GM20000 (cell line): ENCODE measurements at regions not wholly inside any gene's neighbourhood (a gene's known extent, or its start where the extent isn't known, plus 50 kb on each side); places are given as distances from the start of the nearest gene placed in this dataset.
A peak's percentile ranks its signal among the peaks of the same experiment; 100 is the strongest.
"Not testable (repeated sequence)": the region's sequence is repeated elsewhere in the genome, so short reads cannot be mapped to it uniquely, and the experiment has no call there.

Source experiments
- DNase-seq: peaks from one replicate; pipeline ENCODE4 v3.0.0; 2012; ENCODE audit warnings: low spot score
- TF ChIP-seq, protein P1 (sequence below): IDR thresholded peaks from 2 replicates; pipeline ENCODE4 v1.5.1; 2012; ENCODE audit warnings: mild to moderate bottlenecking, control low read depth; ENCODE audit errors: extremely low read depth, missing control alignments

GRCh38 chr9:89942643-89943042 lies 337.8 kb downstream of the GADD45G start:
- TF ChIP-seq, protein P1, sequence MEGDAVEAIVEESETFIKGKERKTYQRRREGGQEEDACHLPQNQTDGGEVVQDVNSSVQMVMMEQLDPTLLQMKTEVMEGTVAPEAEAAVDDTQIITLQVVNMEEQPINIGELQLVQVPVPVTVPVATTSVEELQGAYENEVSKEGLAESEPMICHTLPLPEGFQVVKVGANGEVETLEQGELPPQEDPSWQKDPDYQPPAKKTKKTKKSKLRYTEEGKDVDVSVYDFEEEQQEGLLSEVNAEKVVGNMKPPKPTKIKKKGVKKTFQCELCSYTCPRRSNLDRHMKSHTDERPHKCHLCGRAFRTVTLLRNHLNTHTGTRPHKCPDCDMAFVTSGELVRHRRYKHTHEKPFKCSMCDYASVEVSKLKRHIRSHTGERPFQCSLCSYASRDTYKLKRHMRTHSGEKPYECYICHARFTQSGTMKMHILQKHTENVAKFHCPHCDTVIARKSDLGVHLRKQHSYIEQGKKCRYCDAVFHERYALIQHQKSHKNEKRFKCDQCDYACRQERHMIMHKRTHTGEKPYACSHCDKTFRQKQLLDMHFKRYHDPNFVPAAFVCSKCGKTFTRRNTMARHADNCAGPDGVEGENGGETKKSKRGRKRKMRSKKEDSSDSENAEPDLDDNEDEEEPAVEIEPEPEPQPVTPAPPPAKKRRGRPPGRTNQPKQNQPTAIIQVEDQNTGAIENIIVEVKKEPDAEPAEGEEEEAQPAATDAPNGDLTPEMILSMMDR = no peak
- no peak for DNase-seq

GRCh38 chr9:89943309-89943708 lies 338.5 kb downstream of the GADD45G start:
- TF ChIP-seq, protein P1 = no peak
- DNase-seq = no peak

DNA sequence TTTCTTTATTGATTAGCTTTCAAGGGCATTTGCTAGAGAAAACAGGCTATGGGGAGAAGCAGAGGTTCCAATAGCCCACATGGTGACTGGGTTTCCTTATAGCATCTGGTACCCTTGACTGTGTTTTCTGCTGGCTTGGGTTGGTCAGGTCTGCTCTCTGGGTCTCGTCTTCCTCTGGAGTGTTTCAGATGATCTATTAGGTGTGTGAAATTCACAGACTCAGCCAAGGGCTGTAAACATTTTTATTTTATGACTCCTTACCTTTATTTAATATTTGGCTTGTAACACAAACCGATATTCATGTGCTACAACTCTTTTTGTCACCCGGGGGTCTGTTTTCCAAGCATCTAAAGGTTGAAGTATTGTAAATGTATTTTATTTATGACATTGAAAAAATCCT lies 338.9 kb downstream of the GADD45G start:
- TF ChIP-seq, protein P1 = no peak
- DNase-seq = no peak

DNA sequence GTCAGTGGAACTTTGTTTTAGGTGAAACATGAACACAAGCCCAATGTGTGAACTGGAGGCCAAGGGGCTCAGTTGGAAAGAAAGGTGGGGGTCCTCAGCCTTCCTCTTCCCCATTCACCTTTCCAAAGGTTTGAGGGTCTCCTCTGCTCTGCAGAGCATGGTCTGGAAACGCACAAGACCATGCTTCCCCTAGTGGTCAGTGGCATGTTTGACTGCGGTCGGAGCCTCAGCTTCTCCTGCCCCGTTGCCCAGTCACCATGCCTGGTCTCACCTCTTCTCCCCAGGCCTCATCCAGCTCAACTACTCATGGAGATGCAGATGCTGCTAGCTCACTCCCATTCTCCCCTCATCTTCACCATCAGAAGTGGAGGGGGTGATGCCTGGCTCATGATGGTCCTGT lies 340.3 kb downstream of the GADD45G start:
- TF ChIP-seq, protein P1 = no peak
- DNase-seq = no peak

GRCh38 chr9:89946741-89947140 lies 341.9 kb downstream of the GADD45G start:
- TF ChIP-seq, protein P1 = no peak
- DNase-seq = no peak

DNA sequence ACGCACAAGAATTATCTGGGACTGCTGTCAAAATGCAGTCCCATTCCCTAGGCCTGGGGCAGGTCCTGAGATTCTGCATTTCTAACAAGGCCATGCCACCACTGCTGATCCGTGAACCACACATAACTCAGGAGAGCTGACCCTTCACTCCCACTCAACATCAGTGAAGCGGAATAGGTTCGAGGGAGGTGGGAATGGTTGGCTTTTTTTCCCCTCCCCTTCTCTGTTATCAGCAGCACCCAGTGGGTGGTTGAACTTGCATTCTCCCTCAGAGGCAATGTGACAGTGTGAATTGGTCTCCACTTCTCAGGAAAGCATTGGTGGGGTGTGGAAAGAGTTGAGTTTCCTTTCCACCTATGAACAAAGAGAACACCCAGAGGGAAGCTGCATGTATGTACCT lies 344.3 kb downstream of the GADD45G start:
- TF ChIP-seq, protein P1 = no peak
- DNase-seq = no peak

DNA sequence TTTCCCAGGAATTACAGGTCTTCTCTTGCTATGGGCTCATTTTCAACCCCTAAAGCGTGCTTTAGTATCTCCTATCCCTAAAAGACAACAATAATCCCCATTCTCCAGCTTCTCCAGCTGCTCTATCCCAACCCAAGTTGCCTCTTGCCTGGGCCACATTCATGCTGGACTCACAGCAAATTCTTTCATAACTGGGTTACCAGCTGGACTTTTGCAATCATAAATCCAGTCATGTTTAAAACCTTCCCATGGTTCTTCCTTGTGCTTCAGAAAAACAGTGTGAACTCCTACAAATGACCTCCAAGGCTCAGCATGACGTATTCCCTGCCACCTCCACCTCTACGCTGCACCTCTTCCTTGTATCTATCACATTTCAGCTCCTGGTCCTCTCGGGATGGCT lies 346.9 kb downstream of the GADD45G start:
- TF ChIP-seq, protein P1 = no peak
- no peak for DNase-seq

DNA sequence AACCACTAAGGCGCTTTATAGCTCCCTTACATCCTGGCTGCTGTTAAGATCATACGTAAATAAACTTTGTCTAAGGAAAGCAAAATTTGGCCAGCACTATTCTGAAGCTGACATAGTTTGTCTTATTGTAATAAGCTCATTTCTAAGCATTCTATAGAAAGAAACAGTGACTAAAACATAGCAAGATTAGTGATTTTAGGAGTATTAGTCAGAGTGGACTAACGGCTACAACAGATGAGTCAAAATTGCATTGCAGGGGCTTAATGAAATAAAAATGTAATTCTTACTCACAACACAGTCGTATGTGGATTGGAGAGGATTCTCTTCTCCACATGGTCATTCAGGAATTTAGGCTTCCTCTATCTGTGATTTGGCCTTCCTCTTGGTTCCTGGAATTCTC lies 347.6 kb downstream of the GADD45G start:
- peak; percentile 24 for DNase-seq
- TF ChIP-seq, protein P1 = no peak

DNA sequence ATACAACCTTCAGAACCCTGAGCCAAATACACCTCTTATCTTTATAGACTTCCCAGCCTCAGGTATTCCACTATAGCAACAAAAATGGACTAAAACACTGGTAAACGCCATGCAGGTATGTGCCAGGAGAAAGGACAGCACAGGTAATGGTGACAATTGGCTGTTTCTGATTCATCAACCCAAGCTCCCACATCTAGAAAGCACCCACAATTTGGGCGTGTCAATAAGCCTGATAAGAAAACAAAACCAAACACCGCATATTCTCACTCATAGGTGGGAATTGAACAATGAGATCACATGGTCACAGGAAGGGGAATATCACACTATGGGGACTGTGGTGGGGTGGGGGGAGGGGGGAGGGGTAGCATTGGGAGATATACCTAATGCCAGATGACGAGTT lies 348.5 kb downstream of the GADD45G start:
- DNase-seq = not testable (repeated sequence)
